ENCODE measurements at regions not wholly inside any gene's neighbourhood (a gene's known extent, or its start where the extent isn't known, plus 50 kb on each side); places are given as distances from the start of the nearest gene placed in this dataset.
A peak's percentile ranks its signal among the peaks of the same experiment; 100 is the strongest.
"Not testable (repeated sequence)": the region's sequence is repeated elsewhere in the genome, so short reads cannot be mapped to it uniquely, and the experiment has no call there.

DNA sequence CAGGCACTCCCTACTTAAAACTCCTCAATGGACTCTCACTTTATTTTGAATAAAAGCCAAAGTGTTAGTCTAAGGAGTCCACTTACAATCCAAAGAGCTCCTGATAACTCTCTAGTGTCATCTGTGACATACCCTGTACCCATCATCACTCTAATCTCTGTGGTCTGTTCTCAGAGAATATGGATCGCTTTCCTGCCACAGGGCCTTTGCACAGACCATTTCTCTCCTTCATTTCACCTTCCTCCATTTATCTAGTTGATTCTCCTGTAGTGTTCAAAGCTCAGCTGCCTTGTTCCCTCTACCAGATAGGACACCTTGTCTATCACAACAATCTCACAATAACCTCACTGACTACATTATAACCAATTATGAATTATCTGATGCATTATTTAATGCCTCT, 185.4 kb upstream of the KBTBD8 start:
- no peak for DNase-seq

DNA sequence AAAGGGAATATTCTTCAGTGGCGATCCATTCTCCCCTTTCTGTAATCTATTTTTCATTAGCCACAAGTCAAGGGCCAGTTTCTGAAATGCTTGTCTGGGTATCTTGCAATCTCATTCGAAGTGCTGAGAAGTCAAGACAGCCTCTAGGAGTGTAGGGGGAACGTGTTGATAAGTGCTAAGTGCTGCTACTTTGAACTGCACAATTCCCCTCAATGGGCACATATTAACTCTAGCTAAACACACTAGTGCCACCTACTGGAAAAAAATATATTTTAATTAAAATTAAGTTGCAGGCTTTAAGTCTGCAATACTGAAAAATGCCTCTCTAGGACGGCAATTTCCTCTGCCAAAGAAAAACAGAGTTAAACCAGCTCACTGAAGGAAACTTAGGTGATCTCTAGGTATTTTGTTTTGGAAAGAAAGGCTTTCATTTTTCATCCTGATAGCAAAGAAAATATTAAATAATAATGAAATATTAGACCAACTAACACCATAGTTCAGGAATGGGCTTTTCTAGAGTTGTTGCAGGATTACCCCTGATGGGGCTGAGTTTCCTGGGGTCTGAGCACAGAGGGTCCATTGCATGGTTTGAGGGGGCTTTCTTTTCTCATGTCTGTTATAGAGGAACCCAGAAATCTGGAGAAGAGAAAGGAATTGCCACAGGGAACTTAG, 181.9 kb upstream of the KBTBD8 start:
- peak; percentile 9 for DNase-seq

DNA sequence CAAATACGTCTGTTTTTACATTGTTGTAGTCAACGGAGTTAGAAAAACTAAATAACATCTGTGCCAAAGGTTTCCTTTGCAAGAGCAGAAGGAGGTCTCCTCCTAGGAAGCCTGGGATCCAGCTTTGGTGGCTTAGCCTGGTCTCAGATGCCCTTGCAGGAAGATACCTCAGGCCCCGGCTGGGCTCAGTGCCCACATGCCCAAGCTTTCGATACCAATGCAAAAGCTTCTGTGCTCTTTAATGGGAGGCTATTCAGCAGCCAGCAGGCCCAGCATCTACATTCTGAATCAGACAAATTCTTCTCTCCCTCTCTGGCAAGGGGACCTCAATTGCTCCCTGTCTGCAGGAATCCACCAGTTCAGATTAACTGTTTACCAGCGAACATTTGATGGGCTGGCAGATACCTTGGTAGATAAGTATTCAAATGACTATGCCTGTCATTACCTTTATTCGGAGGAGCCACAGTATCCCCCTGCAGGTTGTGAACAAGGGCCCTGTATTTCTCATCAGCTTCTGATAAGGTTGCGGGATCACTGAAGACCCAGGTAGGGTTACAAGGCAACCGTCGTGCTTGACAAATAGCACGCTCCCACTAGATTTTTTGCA, 180.1 kb upstream of the KBTBD8 start:
- no peak for DNase-seq

DNA sequence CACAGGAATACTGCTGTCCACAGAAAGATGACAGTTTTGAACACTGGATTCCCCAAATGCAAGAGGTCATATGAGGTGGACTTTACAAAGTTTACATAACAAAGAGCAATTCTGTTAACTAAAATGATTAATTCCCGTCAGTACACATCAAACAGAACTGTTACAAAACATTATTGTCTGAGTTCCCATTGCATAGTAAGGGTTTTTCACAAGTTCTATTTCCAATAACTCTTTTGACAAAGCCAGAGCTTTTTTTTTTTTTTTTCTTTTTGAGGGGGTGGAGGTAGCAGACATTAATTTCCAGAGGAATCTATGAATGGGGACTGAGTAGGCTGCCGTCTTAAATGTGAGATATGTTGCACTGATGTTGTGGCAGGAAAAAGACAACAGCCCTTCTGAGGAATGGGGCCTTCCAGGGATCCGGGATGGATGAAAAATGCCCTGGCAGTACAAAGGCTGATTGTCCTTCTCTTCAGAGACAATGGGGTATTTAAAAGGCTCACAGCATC, 178.1 kb upstream of the KBTBD8 start:
- no peak for DNase-seq

DNA sequence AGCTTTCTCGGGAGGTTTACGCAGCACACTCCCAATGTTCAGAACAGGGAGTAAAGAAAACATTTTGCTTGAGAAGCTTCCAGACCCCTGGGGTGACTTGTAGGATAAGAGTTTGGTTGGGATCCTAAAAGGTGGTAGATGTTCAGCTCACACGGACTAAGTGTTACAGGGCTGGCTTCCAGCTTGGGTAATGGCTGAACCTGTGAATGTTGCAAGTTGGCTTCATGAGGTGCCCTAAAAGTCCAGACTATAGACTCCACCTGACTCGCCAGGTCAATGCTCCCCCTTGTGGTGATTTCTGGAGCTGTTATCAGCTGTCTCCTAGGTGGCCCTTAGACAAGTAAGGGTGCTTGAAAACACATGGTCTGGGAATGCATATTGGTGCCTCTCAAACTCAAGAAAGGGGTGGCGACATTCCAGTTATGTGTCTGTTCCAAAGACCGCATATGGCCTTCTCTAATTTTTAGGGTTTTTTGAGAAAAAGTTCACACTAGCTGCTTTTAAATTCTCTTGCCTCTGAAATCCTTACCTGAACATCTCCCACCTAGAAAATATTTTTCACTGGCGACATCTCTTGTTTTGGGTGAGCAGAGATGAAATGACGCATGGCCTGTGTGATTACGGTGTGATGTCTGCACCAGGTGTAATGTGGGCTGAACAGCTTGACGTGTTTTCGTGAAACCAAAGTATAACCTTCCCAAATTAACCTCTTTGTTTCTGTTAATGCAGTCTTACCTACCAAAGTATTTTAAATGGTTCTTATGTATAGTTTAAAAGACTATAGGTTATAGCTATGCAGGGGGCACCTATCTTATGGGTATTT, 175.7 kb upstream of the KBTBD8 start:
- no peak for DNase-seq

DNA sequence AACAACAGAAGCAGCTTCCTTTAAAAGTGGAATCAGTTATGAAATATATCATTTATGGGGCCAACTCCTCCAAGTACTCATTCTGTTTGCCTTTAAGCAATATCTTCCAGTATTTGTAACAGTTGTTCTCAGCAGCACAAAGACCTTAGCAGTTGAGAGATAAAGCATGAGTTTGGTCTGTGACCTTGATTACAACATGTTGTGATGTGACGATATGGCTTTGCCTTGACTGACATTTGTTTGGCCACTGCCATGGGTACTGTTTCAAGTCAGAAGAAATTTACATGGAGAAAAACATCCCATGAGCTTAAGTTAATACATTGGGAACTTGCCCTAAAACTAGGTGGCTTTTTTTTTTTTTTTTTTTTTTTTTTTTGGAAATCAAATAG, 175.1 kb upstream of the KBTBD8 start:
- DNase-seq: no peak

DNA sequence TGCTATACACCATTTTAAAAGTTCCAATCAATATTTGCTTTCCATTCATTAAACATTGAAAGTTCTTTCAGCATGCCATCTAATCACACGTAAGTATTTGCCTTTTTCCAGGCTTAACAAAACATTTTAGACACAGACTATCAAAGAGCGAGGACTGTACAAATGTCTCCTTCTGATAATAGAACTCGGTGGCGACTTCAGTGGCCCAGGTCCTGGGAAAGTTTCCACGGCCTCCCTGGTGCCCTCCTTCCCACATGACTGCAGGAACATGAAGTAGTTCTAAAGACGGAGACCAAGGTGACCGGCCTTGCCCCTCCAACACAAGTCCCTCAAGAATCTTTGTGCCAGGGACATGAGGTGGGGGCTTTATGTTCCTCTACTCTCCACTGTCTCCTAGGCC, 174.6 kb upstream of the KBTBD8 start:
- DNase-seq: no peak

DNA sequence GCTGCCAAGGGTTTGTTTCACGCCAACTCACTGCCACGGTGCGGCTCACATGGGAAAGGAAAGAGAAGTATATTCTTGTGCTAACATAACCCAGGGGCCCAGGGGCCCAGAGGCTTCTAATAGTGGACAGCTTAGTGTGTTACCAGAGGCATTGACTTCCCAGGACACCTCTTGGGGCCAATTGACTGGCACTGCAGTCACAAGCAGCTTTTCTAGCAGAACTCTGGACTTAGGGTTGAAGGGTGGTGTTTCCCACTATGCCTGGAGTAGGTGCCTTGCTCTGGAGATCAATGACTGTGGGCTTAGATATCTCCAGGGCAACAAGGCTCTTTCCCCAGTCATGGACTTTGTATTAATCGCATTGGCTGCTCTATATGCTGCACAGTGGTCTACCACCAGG, 172.7 kb upstream of the KBTBD8 start:
- DNase-seq: no peak

DNA sequence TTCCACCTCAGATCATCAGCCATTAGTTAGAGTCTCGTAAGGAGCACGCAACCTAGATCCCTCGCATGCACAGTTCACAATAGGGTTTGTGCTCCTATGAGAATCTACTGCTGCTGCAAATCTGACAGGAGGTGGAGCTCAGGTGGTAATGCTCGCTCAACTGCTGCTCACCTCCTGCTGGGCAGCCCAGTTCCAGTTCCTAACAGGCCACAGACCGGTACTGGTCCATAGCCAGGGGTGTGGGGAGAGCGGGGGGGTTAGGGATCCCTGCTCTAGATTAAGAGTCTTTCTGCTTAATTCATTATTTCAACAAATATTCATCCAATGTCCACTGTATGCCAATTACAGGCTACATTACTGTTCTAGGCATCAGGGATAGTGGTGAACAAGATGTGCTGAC, 170.4 kb upstream of the KBTBD8 start:
- no peak for DNase-seq

DNA sequence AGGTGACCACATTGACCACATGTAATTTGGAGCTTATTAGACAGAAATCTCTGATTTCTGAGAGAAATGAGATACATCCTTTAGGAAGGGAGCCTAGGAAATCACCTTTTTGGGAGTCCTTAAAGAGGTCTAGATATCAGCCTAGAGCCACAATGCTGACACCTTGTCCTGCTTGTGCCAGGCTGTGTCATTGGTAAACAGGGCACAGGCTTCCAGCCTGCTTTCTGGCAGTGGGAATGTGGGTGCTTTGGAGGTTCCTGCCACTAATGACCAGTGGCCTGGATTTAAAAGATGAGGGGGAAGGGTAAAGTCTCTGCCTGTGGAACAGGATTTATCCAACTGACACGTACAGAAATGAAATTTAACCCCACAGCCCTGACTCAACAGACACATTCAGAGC, 169.8 kb upstream of the KBTBD8 start:
- no peak for DNase-seq

DNA sequence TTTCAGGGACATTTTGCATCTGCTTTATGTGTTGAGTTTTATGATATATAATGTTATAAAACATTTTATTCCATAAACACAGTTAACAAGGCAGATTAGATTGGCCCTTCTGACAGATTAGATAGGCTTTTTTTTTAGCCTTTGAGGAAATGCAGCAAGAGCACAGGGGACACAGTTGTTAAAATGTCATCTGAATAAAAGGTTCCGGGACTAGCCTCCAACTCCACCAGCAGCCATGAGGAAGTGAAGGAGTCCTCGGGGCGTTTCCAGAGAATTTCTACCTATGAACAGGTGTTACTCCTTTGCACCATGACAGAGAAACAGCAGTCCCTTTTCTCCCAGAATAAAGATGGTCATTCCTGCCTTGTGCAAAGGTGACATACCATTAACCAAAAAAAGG, 167.8 kb upstream of the KBTBD8 start:
- DNase-seq: no peak

DNA sequence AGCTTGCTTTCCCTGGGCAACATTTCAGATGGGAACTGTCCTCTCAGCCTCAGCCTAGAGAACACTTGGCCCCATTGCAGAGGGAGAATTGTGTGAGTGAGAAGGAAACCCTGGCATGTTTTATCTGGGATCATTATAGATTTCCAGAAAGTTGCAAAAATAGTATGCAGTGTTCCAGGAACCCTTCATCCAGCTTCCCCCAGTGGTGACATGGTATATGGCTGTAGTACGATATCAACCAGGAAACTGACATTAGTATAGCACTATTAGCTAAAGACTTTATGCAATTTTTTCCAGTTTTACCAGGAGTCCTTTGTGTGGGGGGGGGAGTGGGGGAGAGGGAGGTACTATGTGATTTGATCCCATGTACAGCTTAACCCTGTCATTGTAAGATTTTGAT, 166.2 kb upstream of the KBTBD8 start:
- DNase-seq: no peak

DNA sequence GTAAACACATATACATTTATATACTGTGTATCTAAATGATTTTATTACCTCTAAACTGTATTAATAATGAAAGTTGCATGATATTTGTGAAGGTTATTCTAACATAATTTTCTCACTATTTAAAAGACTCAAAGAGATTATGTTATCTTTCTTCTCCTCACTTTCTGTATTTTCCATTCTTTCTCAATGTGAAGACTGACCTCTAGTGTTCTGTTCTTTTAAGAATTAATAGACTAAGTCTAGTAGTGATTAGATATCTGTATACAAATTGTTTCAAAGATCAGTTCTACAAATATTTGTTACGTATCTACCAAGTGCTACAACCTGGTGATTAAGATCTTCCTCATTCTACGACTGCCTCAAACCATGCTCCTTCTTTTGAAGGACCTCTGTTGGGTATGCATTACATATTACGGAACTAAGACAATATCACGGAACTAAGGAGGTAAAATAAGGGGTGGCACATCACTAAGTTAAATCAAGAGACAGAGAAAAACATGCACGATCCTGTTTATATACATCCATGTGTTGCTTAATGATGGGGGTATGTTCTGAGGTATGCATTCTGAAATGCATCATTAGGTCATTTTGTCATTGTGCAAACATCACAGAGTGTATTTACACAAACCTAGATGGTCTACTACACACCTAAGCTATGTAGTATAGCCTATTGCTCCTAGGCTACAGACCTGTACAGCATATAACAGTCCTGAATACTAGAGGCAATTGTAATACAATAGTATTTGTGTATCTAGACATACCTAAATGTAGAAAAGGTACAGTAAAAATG, 161.5 kb upstream of the KBTBD8 start:
- DNase-seq: no peak

DNA sequence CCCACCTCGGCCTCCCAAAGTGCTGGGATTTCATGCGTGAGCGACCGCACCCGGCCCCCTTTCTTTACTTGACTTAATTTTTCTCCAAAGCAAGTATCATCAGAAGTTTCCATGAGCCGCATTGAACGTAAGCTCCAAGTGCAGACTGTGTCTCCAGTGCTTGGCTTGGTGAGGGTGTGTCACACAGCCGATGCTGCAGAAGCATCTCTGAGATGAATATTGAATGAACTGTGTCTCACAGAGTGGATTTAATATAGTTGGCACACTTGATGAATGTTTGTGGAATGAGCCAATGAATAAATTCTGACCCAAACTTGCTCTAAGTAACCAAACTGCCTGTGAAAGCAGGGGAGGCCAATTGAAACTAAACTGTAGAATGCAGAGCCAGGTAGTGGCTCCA, 159.4 kb upstream of the KBTBD8 start:
- DNase-seq: no peak

DNA sequence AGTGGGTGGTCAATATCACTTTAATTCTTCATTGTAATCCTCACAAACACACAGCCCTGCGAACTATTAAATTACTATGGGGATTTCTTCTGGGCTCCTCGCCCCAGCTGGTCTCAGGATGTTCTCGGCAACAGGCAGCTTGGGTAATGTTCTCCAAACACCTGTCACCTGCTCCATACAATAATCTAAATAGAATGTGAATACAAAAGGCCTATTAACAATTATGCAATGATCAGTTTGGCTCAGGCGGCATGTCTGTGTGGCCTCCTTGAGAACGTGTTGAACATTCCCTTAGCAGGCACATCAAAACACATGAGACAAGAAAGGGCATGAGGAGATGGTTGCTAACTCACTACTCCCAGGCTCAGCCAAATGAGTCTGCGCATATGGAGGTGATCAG, 158.6 kb upstream of the KBTBD8 start:
- no peak for DNase-seq

DNA sequence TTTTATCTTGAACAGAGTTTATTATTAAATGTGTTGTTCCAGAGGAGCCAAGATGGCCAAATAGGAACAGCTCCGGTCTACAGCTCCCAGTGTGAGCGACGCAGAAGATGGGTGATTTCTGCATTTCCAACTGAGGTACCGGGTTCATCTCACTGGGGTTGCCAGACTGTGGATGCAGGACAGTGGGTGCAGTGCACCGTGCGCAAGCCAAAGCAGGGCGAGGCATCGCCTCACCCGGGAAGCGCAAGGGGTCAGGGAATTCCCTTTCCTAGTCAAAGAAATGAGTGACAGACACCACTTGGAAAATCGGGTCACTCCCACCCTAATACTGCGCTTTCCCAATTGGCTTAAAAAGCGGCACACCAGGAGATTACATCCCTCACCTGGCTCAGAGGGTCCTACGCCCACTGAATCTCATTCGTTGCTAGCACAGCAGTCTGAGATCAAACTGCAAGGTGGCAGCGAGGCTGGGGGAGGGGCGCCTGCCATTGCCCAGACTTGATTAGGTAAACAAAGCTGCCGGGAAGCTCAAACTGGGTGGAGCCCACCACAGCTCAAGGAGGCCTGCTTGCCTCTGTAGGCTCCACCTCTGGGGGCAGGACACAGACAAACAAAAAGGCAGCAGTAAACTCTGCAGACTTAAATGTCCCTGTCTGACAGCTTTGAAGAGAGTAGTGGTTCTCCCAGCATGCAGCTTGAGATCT, 155.2 kb upstream of the KBTBD8 start:
- not testable (repeated sequence) for DNase-seq

DNA sequence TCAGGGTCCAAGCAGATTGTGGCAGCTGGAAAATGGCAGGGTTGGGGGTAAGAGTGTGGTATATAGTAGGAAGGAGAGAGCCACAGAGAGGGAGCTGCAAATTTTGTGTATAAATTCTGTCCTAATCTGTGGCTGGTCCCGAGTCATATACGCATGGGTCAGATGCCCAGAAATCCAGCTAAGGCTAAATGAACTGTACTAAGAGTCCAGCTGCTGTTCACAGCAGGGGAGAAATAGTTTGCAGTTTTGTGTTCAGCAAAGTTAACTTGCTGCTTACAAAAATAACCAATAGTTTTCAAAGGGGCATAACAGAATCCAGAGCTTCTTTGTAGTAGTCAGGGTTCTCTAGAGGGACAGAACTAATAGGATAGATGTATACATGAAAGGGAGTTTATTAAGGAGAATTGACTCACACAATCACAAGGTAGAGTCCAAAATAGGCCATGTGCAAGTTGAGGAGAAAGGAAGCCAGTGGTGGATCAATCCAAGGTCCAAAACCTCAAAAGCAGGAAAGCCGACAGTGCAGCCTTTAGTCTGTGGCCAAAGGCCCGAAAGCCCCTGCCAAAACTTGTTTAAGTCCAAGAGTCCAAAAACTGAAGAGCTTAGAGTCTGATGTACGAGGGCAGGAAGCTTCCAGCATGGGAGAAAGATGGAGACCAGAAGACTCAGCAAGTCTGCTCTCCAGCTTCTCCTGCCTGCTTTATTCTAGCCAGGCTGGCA, 146.1 kb upstream of the KBTBD8 start:
- no peak for DNase-seq

DNA sequence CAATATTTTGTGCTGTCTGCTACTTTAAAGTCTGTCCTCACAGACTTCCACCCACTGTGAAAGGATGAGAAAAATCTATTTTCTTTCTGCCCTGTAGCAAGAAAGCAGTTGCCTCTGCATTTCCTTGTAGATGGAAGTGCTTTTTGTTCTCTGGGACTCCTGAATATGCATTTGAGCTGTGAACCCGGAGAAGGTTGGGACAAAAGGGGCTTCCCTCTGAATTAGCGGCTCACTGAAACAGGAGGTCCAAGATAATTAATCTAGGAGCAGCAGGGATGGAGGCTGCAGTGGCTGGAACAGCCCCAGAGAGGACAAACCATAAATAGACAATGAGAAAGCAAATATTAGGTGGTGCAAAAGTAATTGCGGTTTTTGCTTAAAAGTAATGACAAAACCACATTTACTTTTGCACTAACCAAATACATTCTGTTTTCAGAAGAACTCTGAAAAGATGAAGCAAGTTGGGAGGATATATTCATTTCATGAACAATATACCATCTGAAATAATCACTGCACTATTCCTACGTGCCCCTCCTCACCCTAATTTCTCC, 143.4 kb upstream of the KBTBD8 start:
- no peak for DNase-seq

DNA sequence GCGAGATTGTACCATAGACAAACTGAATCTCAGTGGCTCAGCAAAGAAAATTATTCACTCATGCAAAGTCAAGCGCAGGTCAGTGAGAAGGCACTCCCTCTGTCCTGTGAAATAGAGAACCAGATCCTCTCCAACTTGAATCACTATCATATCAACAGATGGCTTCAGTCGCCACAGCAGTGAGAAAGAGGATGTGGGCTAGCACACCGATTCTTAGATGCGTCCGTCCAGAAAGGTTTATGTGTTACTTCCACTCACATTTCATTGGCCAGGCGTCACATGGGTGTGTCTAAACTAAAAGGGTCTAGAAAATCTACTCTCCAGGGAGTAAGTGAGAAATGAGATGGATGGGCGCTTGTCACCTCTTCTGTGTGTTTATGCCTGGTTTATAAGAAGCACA, 141.6 kb upstream of the KBTBD8 start:
- DNase-seq: no peak

DNA sequence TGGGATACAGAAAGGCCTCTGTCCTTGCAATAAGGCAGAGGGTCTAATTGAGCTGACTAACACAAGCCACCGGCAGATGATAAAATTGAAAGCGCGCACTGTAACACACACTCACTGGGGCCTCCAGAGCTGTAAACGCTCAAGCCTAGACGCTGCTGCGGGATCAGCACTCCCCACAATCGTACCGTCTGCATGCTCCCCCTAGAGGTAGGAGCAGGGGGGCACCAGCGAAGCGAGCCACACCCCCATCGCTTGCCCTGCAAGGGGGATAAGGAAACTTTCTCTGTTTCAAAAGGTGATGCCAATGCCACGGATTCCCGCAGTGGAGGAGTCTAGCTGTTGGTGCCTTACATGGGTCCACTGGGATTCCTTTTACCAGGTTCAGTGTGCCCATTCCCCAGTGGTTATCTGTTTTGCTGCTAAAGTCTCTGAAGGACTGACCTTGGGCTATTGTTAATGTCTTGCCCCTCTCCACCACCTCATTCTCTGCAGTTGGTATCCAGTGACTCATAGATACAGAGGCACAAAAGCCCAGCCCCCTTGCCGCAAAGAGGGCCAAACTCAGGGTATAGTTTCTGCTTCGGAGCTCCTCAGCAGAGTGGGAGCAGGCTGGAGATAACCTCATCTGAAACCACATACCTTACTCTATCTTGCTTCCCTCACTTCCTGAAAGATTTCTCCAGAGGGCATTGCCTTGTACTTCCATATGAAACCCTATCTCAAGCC, 139.3 kb upstream of the KBTBD8 start:
- DNase-seq: no peak

DNA sequence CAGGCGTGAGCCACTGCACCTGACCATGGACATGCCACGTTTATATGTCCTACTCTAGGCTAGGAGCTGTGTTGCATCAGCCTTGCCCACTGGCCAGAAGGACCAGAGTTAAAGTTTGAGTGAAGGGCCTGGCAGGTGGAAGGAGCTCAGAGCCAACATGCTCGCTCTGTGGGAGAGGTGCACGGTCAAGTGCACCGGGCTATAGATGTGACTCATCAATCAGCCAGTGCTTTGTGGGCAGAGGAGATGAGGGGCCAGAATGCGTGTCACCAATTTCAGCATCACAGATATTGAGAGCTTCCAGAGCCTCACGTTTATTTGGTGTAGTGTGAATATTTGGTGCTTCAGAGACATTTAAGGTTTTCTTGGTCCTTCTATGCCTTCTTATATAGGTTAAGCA, 137.3 kb upstream of the KBTBD8 start:
- DNase-seq: no peak

Data from GF-D8 (cell line).